ENCODE measurements at regions not wholly inside any gene's neighbourhood (a gene's known extent, or its start where the extent isn't known, plus 50 kb on each side); places are given as distances from the start of the nearest gene placed in this dataset.

GRCh38 chr2:125867908-125868307 lies 788.0 kb upstream of the GYPC start:
- no peak for TF ChIP-seq POLR2AphosphoS5 (IDR thresholded peaks at IDR 0.05; ENCODE audit: insufficient read depth in 1 of 2, low read depth in 1 of 2)
- TF ChIP-seq POLR2A (IDR thresholded peaks at IDR 0.05) = no peak
- TF ChIP-seq, protein P1, sequence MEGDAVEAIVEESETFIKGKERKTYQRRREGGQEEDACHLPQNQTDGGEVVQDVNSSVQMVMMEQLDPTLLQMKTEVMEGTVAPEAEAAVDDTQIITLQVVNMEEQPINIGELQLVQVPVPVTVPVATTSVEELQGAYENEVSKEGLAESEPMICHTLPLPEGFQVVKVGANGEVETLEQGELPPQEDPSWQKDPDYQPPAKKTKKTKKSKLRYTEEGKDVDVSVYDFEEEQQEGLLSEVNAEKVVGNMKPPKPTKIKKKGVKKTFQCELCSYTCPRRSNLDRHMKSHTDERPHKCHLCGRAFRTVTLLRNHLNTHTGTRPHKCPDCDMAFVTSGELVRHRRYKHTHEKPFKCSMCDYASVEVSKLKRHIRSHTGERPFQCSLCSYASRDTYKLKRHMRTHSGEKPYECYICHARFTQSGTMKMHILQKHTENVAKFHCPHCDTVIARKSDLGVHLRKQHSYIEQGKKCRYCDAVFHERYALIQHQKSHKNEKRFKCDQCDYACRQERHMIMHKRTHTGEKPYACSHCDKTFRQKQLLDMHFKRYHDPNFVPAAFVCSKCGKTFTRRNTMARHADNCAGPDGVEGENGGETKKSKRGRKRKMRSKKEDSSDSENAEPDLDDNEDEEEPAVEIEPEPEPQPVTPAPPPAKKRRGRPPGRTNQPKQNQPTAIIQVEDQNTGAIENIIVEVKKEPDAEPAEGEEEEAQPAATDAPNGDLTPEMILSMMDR (IDR thresholded peaks at IDR 0.05) = no peak
- H3K4me3 ChIP-seq = no peak overlapping the region
- no peak overlapping the region for H3K27ac ChIP-seq
- H3K4me1 ChIP-seq = no peaks in the 10 kb centered on the region
- no peaks in the 10 kb centered on the region for H3K36me3 ChIP-seq
- intact Hi-C loops (cut with DNase I) = no loop called here
- no peak for DNase-seq (ENCODE audit: extremely low spot score in 2 of 2)
- no peaks in the 10 kb centered on the region for H3K27me3 ChIP-seq
- no peaks in the 10 kb centered on the region for H3K9me3 ChIP-seq

DNA sequence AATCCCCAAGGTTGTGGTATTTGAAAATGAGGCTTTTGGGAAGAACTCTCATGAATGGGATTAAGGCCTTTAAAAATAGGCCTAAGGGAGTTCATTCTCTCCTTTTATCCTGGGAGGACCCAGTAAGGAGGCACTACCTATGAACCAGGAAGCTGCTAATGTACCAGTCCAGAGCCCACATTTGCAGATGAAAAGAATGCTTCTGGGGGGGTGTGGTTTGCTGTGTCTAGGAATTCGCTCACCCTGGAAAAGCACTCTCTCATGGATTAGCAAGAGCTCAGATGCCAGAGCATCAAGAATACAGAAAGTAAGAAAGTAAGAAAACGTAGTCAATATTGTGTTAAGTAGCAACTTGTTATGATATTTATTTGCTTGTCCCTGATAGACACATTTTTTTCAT lies 785.7 kb upstream of the GYPC start:
- intact Hi-C loops (cut with DNase I) = no loop called here
- TF ChIP-seq POLR2A (IDR thresholded peaks at IDR 0.05) (no peak), POLR2AphosphoS5 (IDR thresholded peaks at IDR 0.05; ENCODE audit: insufficient read depth in 1 of 2, low read depth in 1 of 2) (no peak)
- TF ChIP-seq, protein P1 (IDR thresholded peaks at IDR 0.05) = no peak
- H3K4me1 ChIP-seq = no peaks in the 10 kb centered on the region

DNA sequence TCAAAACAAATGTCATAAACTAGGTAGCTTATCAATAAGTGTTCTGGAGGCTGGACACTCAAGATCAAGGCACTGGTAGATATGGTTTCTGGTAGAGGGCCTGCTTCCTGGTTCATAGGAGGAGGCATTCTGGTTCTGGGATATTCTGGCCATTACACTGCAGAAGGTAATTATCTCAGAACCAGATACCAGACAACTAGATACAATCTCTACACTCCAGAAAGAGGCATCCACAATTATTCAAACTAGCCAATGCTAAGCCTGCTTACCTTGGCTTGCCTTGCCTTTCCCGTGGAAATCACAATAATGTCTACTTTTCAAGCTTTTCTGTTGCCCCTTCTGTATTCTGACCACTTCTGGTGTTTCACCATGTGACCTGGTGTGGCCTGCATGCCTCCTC lies 785.2 kb upstream of the GYPC start:
- H3K9me3 ChIP-seq = no peaks in the 10 kb centered on the region
- TF ChIP-seq POLR2A (IDR thresholded peaks at IDR 0.05) (no peak), POLR2AphosphoS5 (IDR thresholded peaks at IDR 0.05; ENCODE audit: insufficient read depth in 1 of 2, low read depth in 1 of 2) (no peak)
- TF ChIP-seq, protein P1 (IDR thresholded peaks at IDR 0.05) = no peak
- no peaks in the 10 kb centered on the region for H3K27me3 ChIP-seq
- intact Hi-C loops (cut with DNase I) = no loop called here
- no peaks in the 10 kb centered on the region for H3K4me1 ChIP-seq
- no peaks in the 10 kb centered on the region for H3K36me3 ChIP-seq
- no peak for DNase-seq (ENCODE audit: extremely low spot score in 2 of 2)
- no peak overlapping the region for H3K4me3 ChIP-seq
- no peak overlapping the region for H3K27ac ChIP-seq

More for the DNA sequence above, 785.7 kb upstream of the GYPC start:
- Histone ChIP-seq H3K9me3 (no peaks in the 10 kb centered on the region), H3K27me3 (no peaks in the 10 kb centered on the region), H3K36me3 (no peaks in the 10 kb centered on the region), H3K4me3 (no peak overlapping the region), H3K27ac (no peak overlapping the region)
- no peak for DNase-seq (ENCODE audit: extremely low spot score in 2 of 2)

DNA sequence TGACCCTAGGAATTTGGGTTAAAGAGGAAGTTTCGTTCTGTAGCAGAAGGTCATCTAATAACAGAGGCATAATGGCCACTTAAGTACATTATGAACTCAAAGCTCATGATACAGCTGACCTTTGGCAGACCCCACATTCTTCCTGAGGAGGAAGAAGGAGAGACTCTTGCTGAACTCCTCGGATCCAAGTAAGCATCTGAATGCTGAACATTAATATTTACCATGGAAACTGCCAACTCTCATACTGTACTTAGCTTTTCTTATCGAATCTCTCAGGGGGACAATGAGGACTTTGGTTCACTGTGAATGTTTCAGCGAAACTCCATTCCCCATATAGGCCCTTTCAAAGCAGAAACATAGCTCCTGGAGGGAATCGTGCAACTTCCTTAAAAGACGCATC lies 781.4 kb upstream of the GYPC start:
- Histone ChIP-seq H3K4me1 (no peaks in the 10 kb centered on the region), H3K27me3 (no peaks in the 10 kb centered on the region), H3K36me3 (no peaks in the 10 kb centered on the region), H3K9me3 (no peaks in the 10 kb centered on the region), H3K4me3 (no peak overlapping the region), H3K27ac (no peak overlapping the region)
- intact Hi-C loops (cut with DNase I) = no loop called here
- TF ChIP-seq POLR2AphosphoS5 (IDR thresholded peaks at IDR 0.05; ENCODE audit: insufficient read depth in 1 of 2, low read depth in 1 of 2) = no peak
- TF ChIP-seq, protein P1 (IDR thresholded peaks at IDR 0.05) = no peak
- no peak for TF ChIP-seq POLR2A (IDR thresholded peaks at IDR 0.05)
- DNase-seq (ENCODE audit: extremely low spot score in 2 of 2) = no peak

GRCh38 chr2:125885340-125885739 lies 770.6 kb upstream of the GYPC start:
- no peaks in the 10 kb centered on the region for H3K4me1 ChIP-seq
- no peak for TF ChIP-seq POLR2AphosphoS5 (IDR thresholded peaks at IDR 0.05; ENCODE audit: insufficient read depth in 1 of 2, low read depth in 1 of 2)
- TF ChIP-seq, protein P1 (IDR thresholded peaks at IDR 0.05) = no peak
- no peak for TF ChIP-seq POLR2A (IDR thresholded peaks at IDR 0.05)
- no peaks in the 10 kb centered on the region for H3K27me3 ChIP-seq
- H3K36me3 ChIP-seq = no peaks in the 10 kb centered on the region
- no peak overlapping the region for H3K4me3 ChIP-seq
- DNase-seq (ENCODE audit: extremely low spot score in 2 of 2) = no peak
- H3K9me3 ChIP-seq = no peaks in the 10 kb centered on the region
- H3K27ac ChIP-seq = no peak overlapping the region
- intact Hi-C loops (cut with DNase I) = no loop called here
